GM21529 (cell line): ENCODE measurements at regions not wholly inside any gene's neighbourhood (a gene's known extent, or its start where the extent isn't known, plus 50 kb on each side); places are given as distances from the start of the nearest gene placed in this dataset.

ENCODE experiments used
- ATAC-seq: cut with Tn5 transposase; IDR thresholded peaks from one replicate; pipeline ENCODE4 v1.9.1; 2021; ENCODE audit not compliant: unreplicated experiment

DNA sequence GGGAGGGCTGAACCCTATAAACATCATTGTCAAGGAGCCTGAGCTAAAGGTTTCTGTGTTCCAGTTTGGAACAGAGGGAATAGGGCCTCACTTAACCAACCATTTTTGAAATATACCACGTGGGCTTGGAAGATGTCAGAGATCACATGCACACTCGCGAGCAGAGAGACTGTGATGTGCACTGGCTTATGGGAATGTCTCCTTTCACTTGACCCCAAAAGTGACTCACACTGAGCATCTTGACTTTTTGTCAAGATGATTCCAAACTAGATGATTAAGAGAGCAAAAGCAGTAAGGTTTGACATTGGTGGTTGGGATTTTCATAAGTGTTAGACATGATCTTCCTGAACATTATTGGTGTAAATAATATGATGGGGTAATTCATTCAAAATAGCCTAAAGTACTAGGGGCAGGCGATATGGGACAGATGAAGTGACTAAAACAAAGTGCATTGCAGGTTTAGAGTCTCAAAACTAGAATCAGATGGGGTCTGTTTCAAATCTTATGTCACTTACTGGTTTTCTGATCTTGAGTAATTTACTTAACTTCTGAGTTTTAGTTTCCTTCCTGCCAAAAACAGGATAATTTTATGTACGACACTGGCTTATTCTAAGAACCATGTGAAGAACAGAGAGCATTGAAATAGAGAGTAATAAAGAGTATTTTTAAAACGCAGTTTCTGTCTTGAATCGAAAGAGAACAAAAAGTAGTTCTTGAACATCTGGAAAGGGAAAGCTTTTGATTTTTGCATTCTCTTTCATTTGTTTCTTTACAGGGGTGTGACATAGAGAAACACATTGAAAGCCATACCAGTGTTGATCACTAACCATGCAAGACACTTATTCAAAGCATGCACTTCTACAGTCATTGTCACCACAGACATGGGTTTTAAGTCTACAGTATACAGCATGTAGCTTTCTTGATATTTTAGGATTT is 383.0 kb downstream of the DIRAS2 start:
- peak; percentile 70 for ATAC-seq

DNA sequence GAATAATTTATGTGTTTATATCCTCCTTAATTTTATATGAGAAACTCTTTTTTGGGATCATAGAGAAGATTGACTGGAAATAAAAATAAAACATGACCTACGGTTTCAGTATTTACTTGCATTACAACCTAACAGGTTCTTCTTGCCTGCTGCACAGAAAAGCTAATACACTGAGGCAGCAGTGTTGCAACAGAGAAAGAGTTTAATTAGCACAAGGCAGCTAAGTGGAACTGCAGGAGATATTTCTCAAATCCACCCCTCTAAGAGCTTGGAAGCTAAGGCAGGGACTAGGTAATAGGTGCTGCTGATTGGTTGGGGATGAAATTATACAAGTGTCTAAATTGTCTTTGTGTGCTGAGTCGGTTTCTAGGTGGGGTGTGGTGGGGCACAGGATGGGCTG is 380.9 kb downstream of the DIRAS2 start:
- no peak for ATAC-seq

DNA sequence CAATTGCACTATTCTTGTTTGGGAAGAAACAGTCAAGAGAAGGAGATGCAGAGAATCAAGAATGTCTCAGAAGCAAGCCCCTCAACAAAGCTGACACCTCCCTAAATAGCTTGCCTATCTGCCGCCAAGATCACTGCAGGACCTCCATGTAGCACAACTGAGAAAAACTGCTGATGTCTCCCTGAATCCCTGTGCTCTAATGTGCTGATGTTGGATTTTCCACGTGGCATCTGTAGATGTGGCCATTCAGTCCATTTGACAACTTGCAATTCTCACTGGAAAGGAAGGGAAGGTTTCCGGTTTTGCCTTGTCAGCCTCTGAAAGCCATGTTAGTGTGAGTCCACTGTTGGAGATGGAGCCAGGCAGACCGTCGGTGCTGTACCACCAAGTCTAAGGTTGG is 374.0 kb downstream of the DIRAS2 start:
- ATAC-seq, result no peak

DNA sequence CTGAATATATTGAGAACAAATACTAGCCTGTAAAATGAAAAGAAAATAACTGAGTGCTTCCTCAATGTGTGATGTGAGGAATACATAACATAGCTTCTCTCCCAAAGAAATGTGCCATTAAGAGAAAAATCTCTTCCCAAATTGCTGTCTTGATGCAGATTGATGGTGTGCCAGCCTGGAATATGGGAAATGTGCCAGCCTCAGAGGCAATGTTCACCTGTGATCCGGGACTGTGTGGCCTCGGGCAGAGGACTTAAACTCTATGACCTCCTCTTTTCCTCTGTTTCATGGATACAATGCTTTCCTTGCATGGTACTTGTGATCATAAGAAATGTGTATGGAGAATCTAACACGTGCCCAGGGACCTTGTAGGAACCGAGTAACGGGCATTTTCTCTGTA is 370.9 kb downstream of the DIRAS2 start:
- ATAC-seq, result no peak

DNA sequence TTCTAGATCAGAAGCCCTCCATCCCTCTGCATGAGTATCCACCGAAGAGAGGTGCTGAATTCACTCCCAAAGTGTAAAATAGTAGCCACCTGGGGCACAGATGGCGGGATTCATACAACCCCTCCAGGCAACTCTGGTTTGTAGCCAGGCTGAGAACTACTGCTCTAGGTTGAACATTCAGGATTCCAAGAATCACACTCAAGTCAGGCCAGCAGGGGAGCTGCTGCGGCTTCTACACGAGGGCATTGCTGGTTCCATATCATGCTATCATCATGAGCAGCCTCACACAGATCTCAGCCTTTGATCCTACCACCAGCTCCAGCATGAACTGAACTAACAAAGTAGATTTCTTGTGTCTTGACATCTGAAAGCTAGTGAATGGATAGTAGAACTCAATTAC is 367.9 kb downstream of the DIRAS2 start:
- ATAC-seq, result no peak

DNA sequence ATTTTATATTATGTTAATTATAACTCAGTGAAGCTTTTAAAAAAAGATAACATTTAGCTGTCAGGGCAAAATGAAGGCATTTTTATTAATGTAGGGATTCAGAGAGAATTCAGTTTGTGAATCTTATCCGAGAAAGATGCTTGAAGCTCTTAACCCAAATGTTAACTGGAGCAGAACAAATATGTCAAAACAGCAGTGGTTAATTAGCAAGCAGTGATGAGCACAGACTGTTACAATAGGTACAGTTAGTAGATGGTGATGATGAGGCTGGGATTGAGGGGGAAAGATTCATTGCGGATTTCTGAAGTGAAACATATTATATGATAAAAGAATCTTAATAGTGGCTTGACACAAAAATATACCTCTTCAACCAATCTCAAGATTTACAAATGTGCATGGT is 356.7 kb downstream of the DIRAS2 start:
- ATAC-seq, result no peak

DNA sequence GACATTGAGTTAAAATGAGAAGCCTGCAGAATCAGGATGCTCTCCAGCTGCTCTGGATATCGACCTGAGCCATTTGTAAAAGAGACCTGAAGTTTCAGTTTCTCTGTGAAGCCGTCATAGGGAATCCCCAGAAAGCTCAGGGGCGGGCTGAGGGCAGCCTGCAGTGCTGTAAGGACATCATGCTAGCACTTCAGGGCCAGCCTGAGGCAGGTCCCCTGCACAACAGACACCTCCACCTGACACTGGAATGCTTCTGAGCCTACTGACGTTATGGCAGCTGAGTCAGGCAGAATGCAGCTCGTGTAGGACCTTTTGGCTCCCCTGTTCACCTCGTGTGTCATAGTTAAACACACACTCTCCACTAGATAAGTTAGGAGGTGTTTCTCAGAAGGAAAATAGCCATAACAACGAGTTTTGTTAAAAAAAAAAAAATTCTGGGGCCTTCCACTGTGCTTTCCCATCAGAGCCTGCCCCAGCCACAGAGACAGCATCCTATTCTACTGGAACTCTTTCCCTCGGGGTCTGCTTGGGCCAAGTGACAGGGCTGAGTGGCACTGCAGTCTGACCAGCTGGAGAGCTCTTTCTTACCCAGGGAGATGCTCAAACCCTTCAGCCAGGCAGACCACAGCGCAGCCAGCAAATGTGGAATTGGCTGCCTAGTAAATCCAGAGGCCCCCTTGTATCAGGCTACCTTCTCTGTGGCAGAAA is 354.9 kb downstream of the DIRAS2 start:
- ATAC-seq, result peak; percentile 97

DNA sequence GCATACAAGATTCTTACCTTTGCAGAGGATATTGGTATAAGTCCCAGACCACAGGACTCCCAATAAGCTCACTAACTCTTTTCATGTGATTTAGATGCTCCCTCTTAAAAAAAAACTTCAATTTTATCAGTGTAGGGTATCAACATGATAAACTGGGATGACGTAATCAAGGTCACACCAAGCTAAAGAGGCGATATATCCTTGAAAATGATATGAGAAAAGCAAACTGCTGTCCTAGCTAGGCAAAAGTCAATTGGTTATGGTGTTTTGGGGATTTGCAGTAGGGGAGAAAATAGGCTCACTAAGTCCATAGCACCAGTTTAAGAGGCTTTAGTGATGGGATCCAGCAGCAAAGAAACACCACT is 354.4 kb downstream of the DIRAS2 start:
- no peak for ATAC-seq

DNA sequence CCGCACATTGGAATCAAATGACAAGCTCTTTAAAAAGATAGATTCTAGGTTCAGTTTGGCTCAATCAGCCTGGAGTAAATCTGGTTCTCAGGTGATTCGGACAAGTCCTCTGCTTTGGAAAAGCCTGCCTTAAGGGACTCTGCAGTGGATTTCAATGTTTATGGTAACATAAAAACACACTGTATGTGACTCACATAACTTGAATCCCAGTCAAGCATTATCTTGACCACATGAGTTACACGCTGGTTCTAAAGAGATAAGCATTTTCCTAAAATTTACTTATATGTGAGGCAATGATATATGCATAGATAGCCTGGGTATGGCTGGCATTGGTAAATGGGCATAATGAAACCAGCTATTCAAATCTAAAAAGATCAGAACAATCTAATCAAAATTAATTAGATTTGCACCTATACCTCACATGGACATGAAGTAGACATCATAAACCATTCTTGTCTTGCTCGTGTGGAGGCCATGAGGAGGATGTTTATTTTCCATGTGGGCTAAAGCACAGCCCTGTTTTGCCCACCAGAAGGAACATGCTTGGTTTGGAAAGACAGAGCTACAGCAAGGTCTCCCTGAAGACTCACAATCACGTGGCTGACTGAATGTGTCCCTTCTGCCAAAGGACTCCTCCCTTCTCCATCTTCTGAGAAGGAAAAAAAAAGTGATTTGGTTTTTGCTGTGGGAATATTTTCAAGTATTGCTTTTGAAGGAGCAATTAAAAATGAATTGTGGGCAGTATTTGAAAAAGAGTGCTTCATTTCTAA is 351.7 kb downstream of the DIRAS2 start:
- no peak for ATAC-seq

DNA sequence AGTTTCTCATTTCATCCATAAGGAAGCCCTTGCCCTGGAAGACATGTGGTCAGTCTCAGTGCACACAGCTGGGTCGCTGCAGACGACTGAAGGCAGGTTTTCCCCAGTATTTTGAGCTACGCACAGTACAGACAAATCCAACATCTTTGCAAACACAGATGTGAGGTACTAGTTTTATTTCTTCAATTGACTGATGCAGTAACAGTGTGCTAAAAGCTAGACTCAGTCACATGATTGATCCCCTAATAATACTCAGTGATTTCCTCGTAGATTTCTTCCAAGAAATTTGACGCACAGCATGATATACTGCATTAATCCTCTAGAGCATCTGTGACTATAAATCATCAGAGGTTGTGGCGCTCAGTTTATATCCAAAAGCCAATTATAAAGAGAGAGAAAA is 346.1 kb downstream of the DIRAS2 start:
- no peak for ATAC-seq

DNA sequence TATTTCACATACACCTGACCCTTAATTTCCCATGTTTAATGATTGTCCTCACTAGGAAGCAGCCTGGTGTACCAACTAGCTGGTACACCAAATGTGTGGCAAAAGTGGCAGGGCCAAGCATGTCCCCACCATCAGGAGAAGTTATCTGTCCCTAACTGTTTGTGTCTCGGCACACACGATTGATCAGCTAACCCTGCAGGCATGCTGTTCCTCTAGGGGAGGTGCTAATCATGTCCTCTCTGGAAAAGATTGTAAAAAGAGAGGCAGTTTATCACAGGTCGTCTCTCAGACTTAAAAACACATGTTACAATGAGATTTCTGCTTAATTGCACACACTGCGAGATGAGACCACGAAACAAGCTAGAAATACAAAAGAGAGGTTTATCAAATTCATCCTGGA is 342.7 kb downstream of the DIRAS2 start:
- ATAC-seq, result no peak

DNA sequence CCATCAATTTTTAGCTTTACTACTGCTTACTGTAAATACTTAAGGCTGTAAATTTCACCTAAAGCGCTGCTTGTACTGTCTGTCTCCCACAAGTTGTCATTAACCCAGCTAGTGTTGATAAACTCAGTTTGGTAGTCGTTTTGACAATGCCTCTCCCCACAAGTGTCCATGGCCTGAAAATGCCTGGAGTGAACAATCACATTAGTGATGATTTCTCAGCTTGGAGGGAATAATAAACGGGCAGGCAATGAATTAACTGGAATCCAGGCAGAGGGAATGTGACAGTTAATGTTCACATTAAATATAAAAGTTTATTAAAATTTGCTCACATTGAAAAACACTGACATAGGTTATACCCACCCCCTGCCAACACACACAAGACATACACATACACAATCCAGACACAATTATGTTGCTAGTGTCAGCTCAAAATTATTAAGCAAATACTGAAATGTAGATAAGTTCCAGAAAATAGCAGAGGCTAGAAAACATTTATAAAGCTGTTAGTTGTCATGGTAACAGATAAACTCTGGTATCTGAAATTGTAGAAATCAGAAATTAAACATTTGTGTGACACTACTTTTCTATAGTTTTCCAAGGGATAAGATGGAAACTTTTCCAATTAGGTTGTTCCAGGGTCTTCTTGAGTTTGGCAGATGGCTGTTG is 341.9 kb downstream of the DIRAS2 start:
- no peak for ATAC-seq

DNA sequence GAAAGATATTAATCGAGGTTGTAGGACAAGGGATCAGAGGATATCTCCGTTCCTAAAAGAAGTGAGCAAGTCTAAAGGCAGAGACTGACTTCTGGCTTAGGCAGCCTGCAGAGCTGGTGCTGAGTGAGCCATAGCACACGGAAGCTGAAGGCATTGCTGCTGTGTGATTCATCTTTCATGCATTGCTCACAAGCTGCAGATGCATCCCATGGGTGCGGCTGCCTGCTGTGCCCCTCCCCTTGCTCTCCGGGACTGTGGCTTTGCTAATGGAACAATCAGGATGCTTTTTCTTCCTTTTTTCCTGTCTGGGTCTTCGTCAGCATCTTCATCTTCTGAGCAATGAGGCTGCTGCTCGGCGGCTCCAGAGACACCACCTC is 341.4 kb downstream of the DIRAS2 start:
- no peak for ATAC-seq

DNA sequence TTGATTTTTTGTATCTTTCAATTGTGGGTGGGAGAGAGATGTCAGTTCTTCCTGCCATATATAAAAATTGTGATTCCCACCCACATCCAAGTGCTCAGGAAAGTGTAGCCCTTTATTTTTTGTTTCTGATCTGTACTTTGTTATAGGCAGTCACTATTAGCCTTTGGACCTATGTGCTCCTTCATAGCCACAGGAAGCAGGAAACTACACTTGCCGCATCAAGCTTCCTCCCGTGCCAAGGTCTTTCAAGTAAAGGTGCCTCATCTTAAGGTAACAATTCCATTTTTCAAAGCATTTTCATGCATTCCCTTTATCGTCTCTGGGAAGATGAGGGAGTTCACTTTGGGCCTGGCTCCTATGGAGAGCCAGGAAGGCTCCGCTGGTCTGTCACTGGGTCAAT is 339.0 kb downstream of the DIRAS2 start:
- ATAC-seq, result no peak

DNA sequence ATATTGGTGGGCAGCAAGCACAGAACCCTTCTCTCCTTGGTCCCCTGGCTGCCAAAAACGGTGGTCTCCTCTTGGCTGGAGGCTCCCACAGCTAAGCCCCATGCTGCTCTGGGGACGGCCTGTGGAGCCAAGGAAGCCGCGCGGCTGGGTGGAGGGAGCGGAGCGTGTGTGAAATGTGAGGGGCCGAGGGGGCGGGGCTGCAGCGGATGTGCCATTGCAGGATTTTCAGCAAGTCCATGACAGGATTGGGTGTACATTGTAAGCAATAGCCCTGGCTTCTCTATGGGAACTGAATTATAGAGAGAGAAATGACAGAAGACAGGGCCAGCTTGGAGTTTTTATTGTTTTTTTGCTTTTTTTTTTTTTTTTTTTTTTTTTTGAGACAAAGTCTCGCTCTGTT is 336.5 kb downstream of the DIRAS2 start:
- no peak for ATAC-seq

DNA sequence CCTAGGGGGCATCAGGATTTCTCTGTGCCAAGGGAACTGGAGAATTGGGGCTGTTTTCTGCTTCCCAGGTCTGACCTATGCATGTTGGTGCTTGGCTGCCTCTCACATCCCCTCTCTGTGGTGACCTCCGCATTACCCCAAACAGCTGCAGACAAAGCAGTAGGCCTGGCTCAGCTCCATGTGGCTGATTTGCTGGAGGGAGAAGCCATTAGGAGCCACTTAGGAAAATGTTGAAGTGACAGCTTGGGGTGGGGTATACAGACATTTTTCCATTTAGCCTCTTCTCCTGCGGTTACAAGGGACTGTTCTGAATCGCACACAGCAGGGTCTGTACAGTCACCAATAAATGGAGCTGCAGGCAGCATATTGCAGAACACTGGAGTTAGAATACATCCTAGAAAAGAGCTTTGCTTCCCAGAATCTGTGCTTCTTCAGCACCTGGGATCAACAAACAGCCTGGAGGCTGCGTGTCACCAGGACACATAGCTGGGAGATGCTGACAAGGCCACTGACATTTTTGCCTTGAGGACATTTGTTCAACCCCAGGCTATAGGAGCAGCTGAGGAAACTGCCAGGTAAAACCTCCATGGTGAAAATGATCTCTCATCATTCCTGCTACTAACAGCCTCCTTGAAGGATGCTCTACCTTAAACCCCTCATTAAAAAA is 335.3 kb downstream of the DIRAS2 start:
- no peak for ATAC-seq

DNA sequence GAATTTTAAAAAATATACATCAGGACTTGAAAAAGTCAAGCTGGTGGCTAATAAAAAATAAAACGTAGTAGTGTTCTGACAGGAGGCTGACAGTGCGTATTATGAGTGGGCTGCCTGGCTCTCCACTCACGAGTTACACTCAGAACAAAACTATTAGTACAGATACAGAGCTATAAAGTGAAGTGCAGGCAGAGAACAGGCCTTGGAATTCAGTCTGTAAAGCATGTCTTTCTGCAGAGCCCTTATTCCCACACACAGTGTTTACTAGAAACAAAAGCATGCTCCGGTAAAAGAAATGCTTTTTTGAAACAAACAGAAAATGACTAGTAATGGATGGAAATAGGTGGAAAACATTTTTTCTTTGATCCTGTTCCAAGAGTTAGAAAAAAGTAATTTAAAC is 334.7 kb downstream of the DIRAS2 start:
- ATAC-seq, result no peak

DNA sequence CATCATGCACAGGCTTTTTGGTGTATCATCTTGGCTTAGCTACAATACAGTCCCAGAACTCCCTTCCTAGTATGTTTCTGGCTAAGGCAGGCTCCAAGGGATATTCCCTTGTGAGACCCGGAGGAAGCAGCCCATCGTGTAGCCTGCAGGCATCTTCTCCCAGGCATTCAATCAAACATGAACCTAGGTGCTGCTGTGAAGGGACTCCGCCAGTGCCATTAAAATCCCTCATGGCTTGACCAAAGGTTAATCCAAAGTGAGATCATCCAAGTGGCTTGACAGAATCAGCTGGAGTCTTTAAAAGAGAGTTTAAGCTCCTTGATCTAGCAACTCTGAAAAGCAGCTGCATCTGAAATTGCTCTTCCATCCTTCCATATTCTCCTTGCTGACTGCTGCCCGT is 333.9 kb downstream of the DIRAS2 start:
- no peak for ATAC-seq

DNA sequence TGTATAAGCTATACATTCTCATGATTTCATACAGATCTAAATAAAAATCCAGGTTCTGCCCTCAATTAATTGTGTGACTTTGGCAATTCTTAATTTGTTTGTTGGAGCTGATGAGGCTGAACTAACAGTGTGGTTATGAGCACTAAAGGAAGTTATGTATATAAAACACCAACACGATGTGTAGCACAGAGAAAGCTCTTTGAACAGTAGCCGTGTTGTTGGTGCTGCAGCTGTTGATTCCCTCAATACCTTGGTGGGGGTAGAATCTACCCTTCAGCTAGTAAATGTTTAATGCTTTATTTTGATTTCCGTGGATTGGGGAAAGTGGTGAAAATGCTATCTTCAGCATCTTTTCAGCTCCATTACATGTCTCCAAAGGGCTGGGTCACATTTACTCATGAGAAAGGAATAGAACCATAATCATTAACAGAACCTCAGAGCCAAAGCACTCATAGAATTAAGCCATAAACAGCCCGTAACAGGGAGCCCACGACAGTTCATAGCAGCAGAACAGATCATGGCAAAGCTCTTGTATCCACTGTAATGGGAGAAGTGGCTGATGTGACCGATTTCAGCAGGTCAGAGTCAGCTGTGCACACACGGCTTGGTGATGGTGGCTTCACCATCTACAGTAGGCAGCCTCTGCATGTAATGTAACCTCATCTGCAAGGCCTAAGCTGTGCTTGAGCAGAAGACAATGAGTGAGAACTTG is 332.7 kb downstream of the DIRAS2 start:
- no peak for ATAC-seq

DNA sequence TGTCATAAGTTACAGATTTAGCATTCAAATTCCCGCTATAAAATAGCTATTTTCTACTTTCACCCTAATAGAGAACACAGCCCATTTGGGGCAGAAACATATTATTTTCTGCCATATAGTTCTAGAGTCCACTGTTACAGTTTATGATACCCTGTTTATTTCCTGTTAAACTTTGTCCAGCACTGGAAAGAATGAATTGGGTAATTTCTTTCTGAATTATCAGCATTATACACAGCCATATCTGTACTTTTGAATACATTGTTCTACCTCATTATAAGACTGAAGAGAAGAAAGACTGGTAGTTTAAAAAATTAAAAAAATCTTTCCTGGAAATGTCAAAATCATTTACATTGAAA is 332.1 kb downstream of the DIRAS2 start:
- ATAC-seq, result no peak
